ENCODE measurements at regions not wholly inside any gene's neighbourhood (a gene's known extent, or its start where the extent isn't known, plus 50 kb on each side); places are given as distances from the start of the nearest gene placed in this dataset.

- Histone ChIP-seq H3K27me3 (no peaks in the 10 kb centered on the region), H3K9me3 (no peaks in the 10 kb centered on the region), H3K4me3 (no peak overlapping the region), H3K4me1 (no peaks in the 10 kb centered on the region), H3K36me3 (replicated peaks in 1 of 2; ENCODE audit: insufficient read depth in 1 of 2, low read depth in 2 of 2) (no peaks in the 10 kb centered on the region), H3K27ac (no peak overlapping the region)
- TF ChIP-seq POLR2A (IDR thresholded peaks at IDR 0.05) (no peak), CTCF (IDR thresholded peaks at IDR 0.05) (no peak)
- intact Hi-C loops (cut with DNase I): no loop called here
- DNase-seq: no peak
- 35 to 39% methylated on average over 11 of the region's 11 CpGs for WGBS, 2 donors
- no peak for ATAC-seq
Observed at GRCh38 chr16:5870886-5871691, 773.5 kb upstream of the EEF2KMT start.

DNA sequence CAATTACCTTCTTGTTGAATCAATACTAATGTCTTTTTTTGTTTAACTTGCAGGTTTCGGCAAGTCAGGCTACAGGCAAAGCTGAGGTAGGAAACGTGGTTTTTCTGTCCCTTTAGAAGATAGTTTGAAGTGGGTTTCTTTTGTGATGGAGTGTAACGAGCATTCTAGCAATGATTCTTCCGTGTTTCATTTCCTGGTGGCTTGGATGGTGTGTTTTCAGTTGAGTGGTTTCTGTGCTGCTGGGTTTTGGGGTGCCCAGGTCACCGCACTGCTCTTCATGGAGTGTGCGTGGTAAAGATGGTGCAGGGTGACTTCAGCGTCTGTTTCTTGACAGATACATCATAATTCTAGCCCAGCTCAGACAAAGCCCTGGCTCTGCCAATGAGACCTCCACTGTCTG lies 769.7 kb upstream of the EEF2KMT start:
- Histone ChIP-seq H3K36me3 (replicated peaks in 1 of 2; ENCODE audit: insufficient read depth in 1 of 2, low read depth in 2 of 2) (no peaks in the 10 kb centered on the region), H3K4me1 (no peaks in the 10 kb centered on the region), H3K4me3 (no peak overlapping the region), H3K27me3 (no peaks in the 10 kb centered on the region), H3K27ac (no peak overlapping the region), H3K9me3 (no peaks in the 10 kb centered on the region)
- no peak for TF ChIP-seq CTCF (IDR thresholded peaks at IDR 0.05)
- TF ChIP-seq POLR2A (IDR thresholded peaks at IDR 0.05): no peak
- ATAC-seq (no peak), DNase-seq (no peak)
- intact Hi-C loops (cut with DNase I): no loop called here
- WGBS, 2 donors: 65 to 71% methylated on average over 7 of the region's 7 CpGs

GRCh38 chr16:5865236-5865635 lies 767.6 kb upstream of the EEF2KMT start:
- no peak for DNase-seq
- no peaks in the 10 kb centered on the region for H3K4me1 ChIP-seq
- no peaks in the 10 kb centered on the region for H3K27me3 ChIP-seq
- ATAC-seq: no peak
- no peak overlapping the region for H3K4me3 ChIP-seq
- 36 to 54% methylated on average over 6 of the region's 6 CpGs for WGBS, 2 donors
- no peak for TF ChIP-seq POLR2A (IDR thresholded peaks at IDR 0.05)
- no peak for TF ChIP-seq CTCF (IDR thresholded peaks at IDR 0.05)
- H3K27ac ChIP-seq: no peak overlapping the region
- intact Hi-C loops (cut with DNase I): no loop called here
- no peaks in the 10 kb centered on the region for H3K9me3 ChIP-seq
- no peaks in the 10 kb centered on the region for H3K36me3 ChIP-seq (replicated peaks in 1 of 2; ENCODE audit: insufficient read depth in 1 of 2, low read depth in 2 of 2)

DNA sequence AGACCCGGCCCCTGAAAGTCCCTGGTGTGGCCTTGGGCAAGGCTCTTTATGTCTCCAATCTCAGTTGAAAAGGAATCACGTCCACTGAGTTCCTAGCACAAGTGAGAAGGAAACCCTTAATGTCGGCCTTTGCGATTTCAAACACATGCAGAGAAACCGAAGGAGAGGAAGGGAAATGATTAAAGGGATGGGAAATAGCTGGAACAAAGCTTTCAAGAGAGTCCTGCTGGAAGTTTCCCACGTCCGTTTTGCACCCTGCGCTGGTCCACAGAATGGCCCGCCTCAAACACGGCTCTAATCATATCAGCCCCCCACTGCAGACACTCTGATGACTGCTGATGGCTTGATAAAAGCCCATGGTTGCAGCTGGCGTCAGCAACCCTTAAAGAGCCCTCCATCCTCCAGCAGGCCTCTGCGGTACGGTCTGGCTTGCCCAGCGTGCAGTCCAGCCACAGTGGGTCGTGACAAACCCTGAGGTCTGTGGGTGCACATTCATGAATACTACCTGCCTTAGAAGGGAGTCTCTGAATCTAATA lies 765.5 kb upstream of the EEF2KMT start:
- 59 to 66% methylated on average over 15 of the region's 15 CpGs for whole genome bisulfite sequencing, 2 donors
- no peak for TF ChIP-seq CTCF (IDR thresholded peaks at IDR 0.05)
- no peak for TF ChIP-seq POLR2A (IDR thresholded peaks at IDR 0.05)
- Histone ChIP-seq H3K36me3 (replicated peaks in 1 of 2; ENCODE audit: insufficient read depth in 1 of 2, low read depth in 2 of 2) (no peaks in the 10 kb centered on the region), H3K9me3 (no peaks in the 10 kb centered on the region), H3K4me1 (no peaks in the 10 kb centered on the region), H3K4me3 (no peak overlapping the region), H3K27ac (no peak overlapping the region), H3K27me3 (no peaks in the 10 kb centered on the region)
- intact Hi-C loops (cut with DNase I): no loop called here
- no peak for DNase-seq
- no peak for ATAC-seq
